ENCODE measurements at regions not wholly inside any gene's neighbourhood (a gene's known extent, or its start where the extent isn't known, plus 50 kb on each side); places are given as distances from the start of the nearest gene placed in this dataset.

- DNase-seq = no peak
Observed at GRCh38 chr20:11053310-11053709, 379.5 kb upstream of the JAG1 start.

GRCh38 chr20:11054266-11054993 lies 380.6 kb upstream of the JAG1 start:
- DNase-seq = no peak

- DNase-seq = no peak
Observed at GRCh38 chr20:11056414-11056813, 382.6 kb upstream of the JAG1 start.

GRCh38 chr20:11057624-11058023 lies 383.8 kb upstream of the JAG1 start:
- DNase-seq = no peak

- DNase-seq = no peak
Observed at GRCh38 chr20:11059659-11060058, 385.9 kb upstream of the JAG1 start.

GRCh38 chr20:11060423-11061185 lies 386.8 kb upstream of the JAG1 start:
- DNase-seq = no peak

GRCh38 chr20:11063444-11063843 lies 389.6 kb upstream of the JAG1 start:
- no peak for DNase-seq

- DNase-seq = no peak
Observed at GRCh38 chr20:11064946-11065345, 391.1 kb upstream of the JAG1 start.

GRCh38 chr20:11067359-11067758 lies 393.6 kb upstream of the JAG1 start:
- no peak for DNase-seq

- DNase-seq = no peak
Observed at GRCh38 chr20:11072982-11073381, 399.2 kb upstream of the JAG1 start.

GRCh38 chr20:11076434-11077105 lies 402.8 kb upstream of the JAG1 start:
- no peak for DNase-seq

- no peak for DNase-seq
Observed at GRCh38 chr20:11077226-11077625, 403.4 kb upstream of the JAG1 start.

- DNase-seq = no peak
Observed at GRCh38 chr20:11080010-11080409, 406.2 kb upstream of the JAG1 start.

GRCh38 chr20:11080781-11081377 lies 407.1 kb upstream of the JAG1 start:
- DNase-seq = no peak

GRCh38 chr20:11083841-11084240 lies 410.0 kb upstream of the JAG1 start:
- no peak for DNase-seq

- DNase-seq = no peak
Observed at GRCh38 chr20:11084508-11084907, 410.7 kb upstream of the JAG1 start.

GRCh38 chr20:11086970-11087369 lies 413.2 kb upstream of the JAG1 start:
- DNase-seq = no peak

GRCh38 chr20:11090751-11091150 lies 417.0 kb upstream of the JAG1 start:
- no peak for DNase-seq

GRCh38 chr20:11091511-11091910 lies 417.7 kb upstream of the JAG1 start:
- no peak for DNase-seq

- no peak for DNase-seq
Observed at GRCh38 chr20:11092151-11092550, 418.4 kb upstream of the JAG1 start.

- no peak for DNase-seq
Observed at GRCh38 chr20:11094196-11094595, 420.4 kb upstream of the JAG1 start.

GRCh38 chr20:11094711-11095110 lies 420.9 kb upstream of the JAG1 start:
- DNase-seq = no peak

GRCh38 chr20:11098888-11099287 lies 425.1 kb upstream of the JAG1 start:
- no peak for DNase-seq

GRCh38 chr20:11101243-11101642 lies 427.4 kb upstream of the JAG1 start:
- DNase-seq = no peak

All from activated CD4-positive, alpha-beta T cell treated with anti-CD3 and anti-CD28 coated beads, Interleukin-2, amount 50 U/mL, for 16 hours (primary cell).